Muscle layer of duodenum (tissue), 2 donors: ENCODE measurements at regions not wholly inside any gene's neighbourhood (a gene's known extent, or its start where the extent isn't known, plus 50 kb on each side); places are given as distances from the start of the nearest gene placed in this dataset.

Source experiments
- H3K27ac ChIP-seq: one replicate; pipeline ENCODE4 v1.7.0; 2013; ENCODE audit warnings: mild to moderate bottlenecking, low read length
- H3K27me3 ChIP-seq: one replicate; pipeline ENCODE4 v1.7.0; 2013; ENCODE audit warnings: low read depth, mild to moderate bottlenecking, control low read depth, low read length
- H3K36me3 ChIP-seq, 2 donors: one replicate each; pipeline ENCODE4 v1.7.0; 2013; ENCODE audit warnings: low read length in 2 of 2, control low read depth in 1 of 2, mild to moderate bottlenecking in 1 of 2; ENCODE audit not compliant: insufficient read depth in 2 of 2, control insufficient read depth in 1 of 2
- H3K4me1 ChIP-seq, 2 donors: one replicate each; pipeline ENCODE4 v1.7.0; 2013; ENCODE audit warnings: low read length in 2 of 2, mild to moderate bottlenecking in 2 of 2, control low read depth in 1 of 2, moderate library complexity in 1 of 2; ENCODE audit not compliant: insufficient read depth in 2 of 2, control insufficient read depth in 1 of 2
- H3K4me3 ChIP-seq, 2 donors: one replicate each; pipeline ENCODE4 v1.7.0; 2013; ENCODE audit warnings: low read length in 2 of 2, low read depth in 1 of 2, mild to moderate bottlenecking in 1 of 2
- H3K9me3 ChIP-seq, 2 donors: one replicate each; pipeline ENCODE4 v1.7.0; 2013; ENCODE audit warnings: low read length in 2 of 2, control low read depth in 1 of 2, mild to moderate bottlenecking in 1 of 2; ENCODE audit not compliant: control insufficient read depth in 1 of 2
- donor health status: healthy.

- H3K4me1 ChIP-seq = no peaks in the 10 kb centered on the region
- no peak overlapping the region for H3K4me3 ChIP-seq
- H3K9me3 ChIP-seq = no peaks in the 10 kb centered on the region
- H3K36me3 ChIP-seq = no peaks in the 10 kb centered on the region
- H3K27ac ChIP-seq = no peak overlapping the region
- no peaks in the 10 kb centered on the region for H3K27me3 ChIP-seq
Observed at GRCh38 chr20:43284486-43284885, 94.8 kb upstream of the PTPRT start.

- Histone ChIP-seq H3K27ac (no peak overlapping the region), H3K27me3 (no peaks in the 10 kb centered on the region), H3K4me1 (no peaks in the 10 kb centered on the region), H3K36me3 (no peaks in the 10 kb centered on the region), H3K4me3 (no peak overlapping the region), H3K9me3 (no peaks in the 10 kb centered on the region)
Observed at GRCh38 chr20:43283126-43283525, 93.4 kb upstream of the PTPRT start.

GRCh38 chr20:43271980-43272379 lies 82.3 kb upstream of the PTPRT start:
- Histone ChIP-seq H3K4me1 (no peaks in the 10 kb centered on the region), H3K27me3 (no peaks in the 10 kb centered on the region), H3K36me3 (no peaks in the 10 kb centered on the region), H3K27ac (no peak overlapping the region), H3K4me3 (no peak overlapping the region), H3K9me3 (no peaks in the 10 kb centered on the region)

GRCh38 chr20:43265449-43265848 lies 75.7 kb upstream of the PTPRT start:
- H3K4me3 ChIP-seq = no peak overlapping the region
- H3K27me3 ChIP-seq = no peaks in the 10 kb centered on the region
- H3K9me3 ChIP-seq = no peaks in the 10 kb centered on the region
- no peaks in the 10 kb centered on the region for H3K36me3 ChIP-seq
- H3K4me1 ChIP-seq = no peaks in the 10 kb centered on the region
- no peak overlapping the region for H3K27ac ChIP-seq

GRCh38 chr20:43263226-43263625 lies 73.5 kb upstream of the PTPRT start:
- Histone ChIP-seq H3K36me3 (no peaks in the 10 kb centered on the region), H3K4me1 (no peaks in the 10 kb centered on the region), H3K27me3 (no peaks in the 10 kb centered on the region), H3K9me3 (peaks cover 0 to 4% of the 10 kb centered on the region in 2 donors), H3K27ac (no peak overlapping the region), H3K4me3 (no peak overlapping the region)

- Histone ChIP-seq H3K36me3 (no peaks in the 10 kb centered on the region), H3K27ac (no peak overlapping the region), H3K9me3 (peaks cover 0 to 4% of the 10 kb centered on the region in 2 donors), H3K4me1 (no peaks in the 10 kb centered on the region), H3K27me3 (no peaks in the 10 kb centered on the region), H3K4me3 (no peak overlapping the region)
Observed at GRCh38 chr20:43262341-43262740, 72.6 kb upstream of the PTPRT start.

GRCh38 chr20:43255877-43256276 lies 66.2 kb upstream of the PTPRT start:
- H3K4me3 ChIP-seq = no peak overlapping the region
- no peak overlapping the region for H3K27ac ChIP-seq
- H3K36me3 ChIP-seq = no peaks in the 10 kb centered on the region
- H3K9me3 ChIP-seq = peaks cover 0 to 4% of the 10 kb centered on the region in 2 donors
- no peaks in the 10 kb centered on the region for H3K4me1 ChIP-seq
- H3K27me3 ChIP-seq = no peaks in the 10 kb centered on the region

- Histone ChIP-seq H3K4me3 (no peak overlapping the region), H3K9me3 (no peaks in the 10 kb centered on the region), H3K27me3 (no peaks in the 10 kb centered on the region), H3K4me1 (no peaks in the 10 kb centered on the region), H3K27ac (no peak overlapping the region), H3K36me3 (no peaks in the 10 kb centered on the region)
Observed at GRCh38 chr20:43252761-43253160, 63.1 kb upstream of the PTPRT start.

GRCh38 chr20:43248341-43248740 lies 58.6 kb upstream of the PTPRT start:
- no peak overlapping the region for H3K27ac ChIP-seq
- H3K4me3 ChIP-seq = no peak overlapping the region
- H3K9me3 ChIP-seq = no peaks in the 10 kb centered on the region
- H3K4me1 ChIP-seq = no peaks in the 10 kb centered on the region
- H3K36me3 ChIP-seq = no peaks in the 10 kb centered on the region
- no peaks in the 10 kb centered on the region for H3K27me3 ChIP-seq

- H3K27ac ChIP-seq = no peak overlapping the region
- H3K4me1 ChIP-seq = no peaks in the 10 kb centered on the region
- H3K36me3 ChIP-seq = no peaks in the 10 kb centered on the region
- H3K27me3 ChIP-seq = no peaks in the 10 kb centered on the region
- no peak overlapping the region for H3K4me3 ChIP-seq
- no peaks in the 10 kb centered on the region for H3K9me3 ChIP-seq
Observed at GRCh38 chr20:43247361-43247760, 57.7 kb upstream of the PTPRT start.

GRCh38 chr20:43244647-43245046 lies 54.9 kb upstream of the PTPRT start:
- H3K9me3 ChIP-seq = no peaks in the 10 kb centered on the region
- H3K4me1 ChIP-seq = no peaks in the 10 kb centered on the region
- no peak overlapping the region for H3K27ac ChIP-seq
- no peaks in the 10 kb centered on the region for H3K27me3 ChIP-seq
- H3K4me3 ChIP-seq = no peak overlapping the region
- no peaks in the 10 kb centered on the region for H3K36me3 ChIP-seq

GRCh38 chr20:43243672-43244269 lies 54.1 kb upstream of the PTPRT start:
- Histone ChIP-seq H3K36me3 (no peaks in the 10 kb centered on the region), H3K9me3 (peaks cover 0 to 6% of the 10 kb centered on the region in 2 donors), H3K27ac (no peak overlapping the region), H3K4me1 (no peaks in the 10 kb centered on the region), H3K27me3 (no peaks in the 10 kb centered on the region), H3K4me3 (no peak overlapping the region)
